Subcutaneous abdominal adipose tissue (tissue), 5 donors: ENCODE measurements at regions not wholly inside any gene's neighbourhood (a gene's known extent, or its start where the extent isn't known, plus 50 kb on each side); places are given as distances from the start of the nearest gene placed in this dataset.

Experiments used
- H3K27ac ChIP-seq: one replicate; pipeline ENCODE4 v1.7.0; 2013; ENCODE audit warnings: low read depth, mild to moderate bottlenecking, inconsistent platforms, low read length, moderate library complexity
- H3K27me3 ChIP-seq, 5 donors: one replicate each; pipeline ENCODE4 v1.7.0; 2013; ENCODE audit warnings: low read length in 5 of 5, inconsistent platforms in 1 of 5; ENCODE audit not compliant: control insufficient read depth in 5 of 5, insufficient read depth in 4 of 5
- H3K36me3 ChIP-seq, 5 donors: one replicate each; pipeline ENCODE4 v1.7.0; 2013; ENCODE audit warnings: low read length in 5 of 5; ENCODE audit not compliant: control insufficient read depth in 5 of 5, insufficient read depth in 5 of 5
- H3K4me1 ChIP-seq, 5 donors: one replicate each; pipeline ENCODE4 v1.7.0; 2013; ENCODE audit warnings: low read length in 5 of 5, mild to moderate bottlenecking in 3 of 5, moderate library complexity in 1 of 5; ENCODE audit not compliant: control insufficient read depth in 5 of 5, insufficient read depth in 5 of 5
- H3K4me3 ChIP-seq, 5 donors: one replicate each; pipeline ENCODE4 v1.7.0; 2013; ENCODE audit warnings: low read length in 5 of 5, low read depth in 1 of 5
- H3K9ac ChIP-seq, 5 donors: one replicate each; pipeline ENCODE4 v1.7.0; 2013; ENCODE audit warnings: low read length in 5 of 5, mild to moderate bottlenecking in 4 of 5, moderate library complexity in 3 of 5
- H3K9me3 ChIP-seq, 5 donors: one replicate each; pipeline ENCODE4 v1.7.0; 2013; ENCODE audit warnings: low read length in 5 of 5; ENCODE audit not compliant: control insufficient read depth in 5 of 5
- donor health status: healthy.
- donor health status: healthy.
- donor health status: healthy.
- donor health status: healthy.
- donor health status: healthy.

- Histone ChIP-seq H3K9me3 (no peaks in the 10 kb centered on the region), H3K4me1 (no peaks in the 10 kb centered on the region), H3K9ac (no peak overlapping the region)
Measured at GRCh38 chr11:104225047-104225446, 61.1 kb upstream of the PDGFD start.

GRCh38 chr11:104222464-104222863, 58.5 kb upstream of the PDGFD start:
- Histone ChIP-seq H3K4me3 (no peak overlapping the region), H3K9ac (no peak overlapping the region), H3K27me3 (no peaks in the 10 kb centered on the region), H3K9me3 (no peaks in the 10 kb centered on the region), H3K36me3 (no peaks in the 10 kb centered on the region), H3K27ac (no peak overlapping the region), H3K4me1 (no peaks in the 10 kb centered on the region)

More at GRCh38 chr11:104225047-104225446, 61.1 kb upstream of the PDGFD start:
- Histone ChIP-seq H3K4me3 (no peak overlapping the region), H3K27ac (no peak overlapping the region), H3K36me3 (no peaks in the 10 kb centered on the region), H3K27me3 (no peaks in the 10 kb centered on the region)

GRCh38 chr11:104221455-104221854, 57.5 kb upstream of the PDGFD start:
- no peak overlapping the region for H3K9ac ChIP-seq
- H3K27ac ChIP-seq, result no peak overlapping the region
- H3K4me1 ChIP-seq, result no peaks in the 10 kb centered on the region
- no peaks in the 10 kb centered on the region for H3K9me3 ChIP-seq
- H3K4me3 ChIP-seq, result no peak overlapping the region
- H3K27me3 ChIP-seq, result no peaks in the 10 kb centered on the region
- H3K36me3 ChIP-seq, result no peaks in the 10 kb centered on the region

- no peak overlapping the region for H3K4me3 ChIP-seq
- H3K36me3 ChIP-seq, result no peaks in the 10 kb centered on the region
- peaks cover 0 to 3% (median 0%) of the 10 kb centered on the region in 5 donors for H3K9me3 ChIP-seq
- no peaks in the 10 kb centered on the region for H3K4me1 ChIP-seq
- no peak overlapping the region for H3K27ac ChIP-seq
- no peak overlapping the region for H3K9ac ChIP-seq
- H3K27me3 ChIP-seq, result no peaks in the 10 kb centered on the region
Measured at GRCh38 chr11:104219096-104219495, 55.1 kb upstream of the PDGFD start.

GRCh38 chr11:104214517-104214916, 50.6 kb upstream of the PDGFD start:
- H3K9me3 ChIP-seq, result peaks cover 0 to 3% (median 0%) of the 10 kb centered on the region in 5 donors
- no peaks in the 10 kb centered on the region for H3K4me1 ChIP-seq
- no peaks in the 10 kb centered on the region for H3K36me3 ChIP-seq
- H3K4me3 ChIP-seq, result no peak overlapping the region
- no peaks in the 10 kb centered on the region for H3K27me3 ChIP-seq
- H3K9ac ChIP-seq, result no peak overlapping the region
- H3K27ac ChIP-seq, result no peak overlapping the region
